ENCODE measurements at regions not wholly inside any gene's neighbourhood (a gene's known extent, or its start where the extent isn't known, plus 50 kb on each side); places are given as distances from the start of the nearest gene placed in this dataset.

DNA sequence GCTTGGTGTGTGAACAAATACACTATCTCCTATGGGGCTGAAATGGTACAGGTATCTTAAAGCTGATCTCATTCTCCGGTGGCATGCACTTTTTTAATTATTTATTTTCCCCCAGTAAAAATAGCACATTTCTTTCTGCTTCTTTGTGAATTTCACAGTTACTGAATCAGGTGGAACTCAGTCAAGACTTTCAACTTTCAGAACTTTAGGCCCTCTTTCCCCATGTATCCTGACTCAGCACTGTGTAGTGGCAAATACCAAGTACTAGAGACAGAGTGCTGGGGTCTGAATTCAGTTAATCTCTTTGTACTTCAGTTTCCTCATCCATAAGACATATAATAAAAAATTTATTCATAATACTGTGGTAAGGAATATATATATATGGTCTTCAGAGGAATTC, 223.9 kb downstream of the CSNK2A3 start:
- TF ChIP-seq ARNT (IDR thresholded peaks at IDR 0.05), result no peak
- TF ChIP-seq, protein P1, sequence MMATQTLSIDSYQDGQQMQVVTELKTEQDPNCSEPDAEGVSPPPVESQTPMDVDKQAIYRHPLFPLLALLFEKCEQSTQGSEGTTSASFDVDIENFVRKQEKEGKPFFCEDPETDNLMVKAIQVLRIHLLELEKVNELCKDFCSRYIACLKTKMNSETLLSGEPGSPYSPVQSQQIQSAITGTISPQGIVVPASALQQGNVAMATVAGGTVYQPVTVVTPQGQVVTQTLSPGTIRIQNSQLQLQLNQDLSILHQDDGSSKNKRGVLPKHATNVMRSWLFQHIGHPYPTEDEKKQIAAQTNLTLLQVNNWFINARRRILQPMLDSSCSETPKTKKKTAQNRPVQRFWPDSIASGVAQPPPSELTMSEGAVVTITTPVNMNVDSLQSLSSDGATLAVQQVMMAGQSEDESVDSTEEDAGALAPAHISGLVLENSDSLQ (IDR thresholded peaks at IDR 0.05), result no peak
- TF ChIP-seq FOXM1 (IDR thresholded peaks at IDR 0.05; ENCODE audit: borderline replicate concordance), result no peak
- TF ChIP-seq L3MBTL2 (conservative IDR thresholded peaks at IDR 0.05), result no peak
- no peak for TF ChIP-seq SUZ12 (IDR thresholded peaks at IDR 0.05)
- TF ChIP-seq FOXA1 (IDR thresholded peaks at IDR 0.05), result no peak
- TF ChIP-seq SP1 (IDR thresholded peaks at IDR 0.05), result no peak
- TF ChIP-seq TARDBP (IDR thresholded peaks at IDR 0.05), result no peak
- no peak for TF ChIP-seq BHLHE40 (IDR thresholded peaks at IDR 0.05; ENCODE audit: borderline replicate concordance)
- no peak for TF ChIP-seq ELF4 (IDR thresholded peaks at IDR 0.05)
- no peak for TF ChIP-seq NFRKB (IDR thresholded peaks at IDR 0.05)
